Cerebellar nuclear complex (tissue), 1 donor: ENCODE measurements at regions not wholly inside any gene's neighbourhood (a gene's known extent, or its start where the extent isn't known, plus 50 kb on each side); places are given as distances from the start of the nearest gene placed in this dataset.

Experiments
- DNase-seq, 2 experiments: peaks; one replicate each; lab custom pipeline; 2025; lab: John Stamatoyannopoulos, UW

GRCh38 chr12:88642675-88643431 is 62.6 kb upstream of the KITLG start:
- no peak for DNase-seq

GRCh38 chr12:88638966-88639760 is 58.9 kb upstream of the KITLG start:
- no peak for DNase-seq

DNA sequence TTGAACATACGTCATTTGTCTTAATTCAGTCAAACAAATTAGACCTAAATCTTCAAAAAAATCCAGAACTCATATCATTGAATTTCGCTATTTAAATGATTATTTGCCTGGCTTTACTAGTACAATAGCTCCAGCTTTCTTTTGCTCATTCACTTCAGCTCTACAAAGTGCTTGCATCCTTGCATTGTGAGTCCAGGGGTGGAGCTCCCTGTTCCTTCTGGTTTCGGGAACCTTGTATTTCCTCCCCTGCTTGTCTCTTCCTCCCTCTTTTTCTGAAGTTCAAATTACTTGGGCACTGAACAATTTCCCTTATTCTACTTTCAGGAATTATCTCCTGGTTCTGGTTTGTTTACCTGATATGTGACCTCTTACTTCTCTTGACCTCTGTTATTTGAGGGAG is 58.1 kb upstream of the KITLG start:
- DNase-seq: no peak

DNA sequence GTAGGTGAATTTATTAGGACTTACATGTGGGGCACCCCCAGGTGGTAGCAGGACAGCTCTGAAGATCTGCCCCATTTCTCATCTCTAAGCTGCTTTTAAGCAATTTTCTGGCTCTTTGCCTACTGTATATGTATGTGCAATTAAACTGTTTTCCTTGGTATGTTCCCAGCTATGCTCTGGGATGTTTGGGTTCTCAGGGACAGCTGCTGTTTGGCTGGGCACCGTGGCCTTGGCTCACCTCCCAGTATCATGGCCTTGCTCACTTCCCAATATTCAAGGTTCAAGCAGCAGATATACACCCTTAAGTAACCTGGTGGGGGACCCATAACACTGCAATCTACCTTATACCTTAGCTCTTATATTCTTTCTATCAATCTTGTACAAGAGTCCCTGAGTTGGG is 53.7 kb upstream of the KITLG start:
- DNase-seq: no peak

DNA sequence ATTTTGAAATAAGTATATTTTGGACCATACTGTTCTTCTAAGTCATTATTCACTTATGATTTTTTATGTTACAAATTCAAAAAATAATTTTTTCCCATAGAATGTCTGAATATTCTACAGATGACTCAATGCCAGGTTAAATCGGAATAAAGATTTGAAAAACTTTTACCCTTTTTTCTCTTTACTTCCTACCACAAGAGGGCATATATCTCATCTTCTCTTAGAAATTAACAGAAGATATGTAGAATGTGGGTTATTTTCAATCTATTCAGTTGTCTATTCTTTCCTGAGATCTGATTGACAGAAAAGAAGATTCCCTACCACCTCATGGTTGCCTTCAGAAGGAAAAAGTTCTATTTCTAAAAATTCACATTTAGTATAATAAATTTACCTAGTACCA is 53.0 kb upstream of the KITLG start:
- DNase-seq: no peak

- DNase-seq: no peak
These were observed 50.3 kb upstream of the KITLG start for GRCh38 chr12:88630561-88630960.
